22Rv1 (cell line): ENCODE measurements at regions not wholly inside any gene's neighbourhood (a gene's known extent, or its start where the extent isn't known, plus 50 kb on each side); places are given as distances from the start of the nearest gene placed in this dataset.

Experiments used
- CTCF ChIP-seq: fragments of 450-650 bp; IDR thresholded peaks from 2 replicates; pipeline ENCODE4 v1.5.1; 2017; ENCODE audit warnings: mild to moderate bottlenecking
- ZFX ChIP-seq: fragments of 450-650 bp; IDR thresholded peaks from 2 replicates; pipeline ENCODE4 v1.6.1; 2017; ENCODE audit warnings: antibody characterized with exemption, borderline replicate concordance

- TF ChIP-seq CTCF = no peak
- no peak for TF ChIP-seq ZFX
These were observed 155.9 kb downstream of the QRSL1 start for GRCh38 chr6:106785298-106785697.
